Glutamatergic neuron (in vitro differentiated cells): ENCODE measurements at regions not wholly inside any gene's neighbourhood (a gene's known extent, or its start where the extent isn't known, plus 50 kb on each side); places are given as distances from the start of the nearest gene placed in this dataset.

ENCODE experiments used
- DNase-seq: peaks from one replicate; pipeline ENCODE4 v3.0.0; 2022
- H3K27ac Mint-ChIP-seq: one replicate; pipeline ENCODE4 v1.8.0; 2020; ENCODE audit warnings: mild to moderate bottlenecking, mixed read lengths, inconsistent platforms; ENCODE audit not compliant: unreplicated experiment
- H3K27me3 Mint-ChIP-seq: one replicate; pipeline ENCODE4 v1.8.0; 2020; ENCODE audit warnings: mild to moderate bottlenecking, moderate library complexity, mixed read lengths, inconsistent platforms; ENCODE audit not compliant: unreplicated experiment
- H3K36me3 Mint-ChIP-seq: one replicate; pipeline ENCODE4 v1.8.0; 2020; ENCODE audit warnings: mild to moderate bottlenecking, mixed read lengths, inconsistent platforms; ENCODE audit not compliant: unreplicated experiment
- H3K4me1 Mint-ChIP-seq: one replicate; pipeline ENCODE4 v1.8.0; 2020; ENCODE audit warnings: mild to moderate bottlenecking, low read depth, mixed read lengths, inconsistent platforms; ENCODE audit not compliant: unreplicated experiment
- H3K4me3 Mint-ChIP-seq: one replicate; pipeline ENCODE4 v1.8.0; 2020; ENCODE audit warnings: mild to moderate bottlenecking, mixed read lengths, inconsistent platforms; ENCODE audit not compliant: unreplicated experiment
- H3K9me3 Mint-ChIP-seq: one replicate; pipeline ENCODE4 v1.8.0; 2020; ENCODE audit warnings: mild to moderate bottlenecking, moderate library complexity, mixed read lengths, inconsistent platforms; ENCODE audit not compliant: unreplicated experiment
- CTCF ChIP-seq: fragments of 200-600 bp; sonication (generic); IDR thresholded peaks from one replicate; pipeline ENCODE4 v1.5.0; 2021; ENCODE audit not compliant: partially characterized antibody, unreplicated experiment

- Mint-ChIP-seq H3K27me3 (no peaks in the 10 kb centered on the region), H3K9me3 (no peaks in the 10 kb centered on the region), H3K27ac (no peak overlapping the region), H3K4me1 (no peaks in the 10 kb centered on the region), H3K4me3 (no peak overlapping the region), H3K36me3 (no peaks in the 10 kb centered on the region)
- no peak for TF ChIP-seq CTCF
- no peak for DNase-seq
Observed at GRCh38 chr1:221075911-221076310, 196.7 kb downstream of the HLX start.

- TF ChIP-seq CTCF, result no peak
- no peak overlapping the region for H3K4me3 Mint-ChIP-seq
- no peak for DNase-seq
- H3K9me3 Mint-ChIP-seq, result no peaks in the 10 kb centered on the region
- no peaks in the 10 kb centered on the region for H3K27me3 Mint-ChIP-seq
- H3K27ac Mint-ChIP-seq, result no peak overlapping the region
- H3K36me3 Mint-ChIP-seq, result no peaks in the 10 kb centered on the region
- H3K4me1 Mint-ChIP-seq, result no peaks in the 10 kb centered on the region
Observed at GRCh38 chr1:221076391-221076811, 197.2 kb downstream of the HLX start.

- Mint-ChIP-seq H3K4me1 (no peaks in the 10 kb centered on the region), H3K27ac (no peak overlapping the region), H3K4me3 (no peak overlapping the region), H3K36me3 (no peaks in the 10 kb centered on the region), H3K9me3 (no peaks in the 10 kb centered on the region), H3K27me3 (no peaks in the 10 kb centered on the region)
- no peak for TF ChIP-seq CTCF
- no peak for DNase-seq
Observed at GRCh38 chr1:221078260-221078965, 199.2 kb downstream of the HLX start.

GRCh38 chr1:221083902-221084301, 204.7 kb downstream of the HLX start:
- no peaks in the 10 kb centered on the region for H3K4me1 Mint-ChIP-seq
- H3K36me3 Mint-ChIP-seq, result no peaks in the 10 kb centered on the region

More at GRCh38 chr1:221083902-221084301, 204.7 kb downstream of the HLX start:
- TF ChIP-seq CTCF, result no peak
- DNase-seq, result no peak
- no peaks in the 10 kb centered on the region for H3K9me3 Mint-ChIP-seq
- H3K27me3 Mint-ChIP-seq, result no peaks in the 10 kb centered on the region
- H3K27ac Mint-ChIP-seq, result no peak overlapping the region
- no peak overlapping the region for H3K4me3 Mint-ChIP-seq
